Upper lobe of left lung (tissue), 4 donors: ENCODE measurements at regions not wholly inside any gene's neighbourhood (a gene's known extent, or its start where the extent isn't known, plus 50 kb on each side); places are given as distances from the start of the nearest gene placed in this dataset.

Experiments used
- CTCF ChIP-seq, 6 experiments: fragments of 450-650 bp in 4 of 6; fragments of 200-600 bp in 2 of 6; sonication (generic) in 2 of 6; IDR thresholded peaks; one replicate each; pipeline ENCODE4 v1.5.1; 2016 to 2019; ENCODE audit warnings: antibody characterized with exemption in 6 of 6
- POLR2AphosphoS5 ChIP-seq, 2 donors: sonication (generic); formaldehyde crosslinking; IDR thresholded peaks; one replicate each; pipeline ENCODE4 v1.5.1; 2017; ENCODE audit warnings: antibody characterized with exemption in 2 of 2

- no peak for TF ChIP-seq POLR2AphosphoS5 (IDR thresholded peaks at IDR 0.05)
- no peak for TF ChIP-seq CTCF (IDR thresholded peaks at IDR 0.05)
Observed at GRCh38 chr5:163135849-163136248, 301.5 kb upstream of the CCNG1 start.
